Endodermal cell (in vitro differentiated cells): ENCODE measurements at regions not wholly inside any gene's neighbourhood (a gene's known extent, or its start where the extent isn't known, plus 50 kb on each side); places are given as distances from the start of the nearest gene placed in this dataset.
"Not testable (repeated sequence)": the region's sequence is repeated elsewhere in the genome, so short reads cannot be mapped to it uniquely, and the experiment has no call there.

Experiments used
- DNase-seq: peaks from one replicate; pipeline ENCODE4 v3.0.0-alpha.2; 2017
- H3K27ac ChIP-seq: 2 replicates; pipeline ENCODE4 v1.5.1; 2013; ENCODE audit warnings: mild to moderate bottlenecking, low read depth, low read length, moderate library complexity
- H3K27me3 ChIP-seq: 2 replicates; pipeline ENCODE4 v1.6.1; 2013; ENCODE audit warnings: mild to moderate bottlenecking, low read length, moderate library complexity; ENCODE audit not compliant: insufficient read depth, control insufficient read depth, poor library complexity, severe bottlenecking
- H3K36me3 ChIP-seq: 2 replicates; pipeline ENCODE4 v1.7.0; 2013; ENCODE audit warnings: mild to moderate bottlenecking, low read length, moderate library complexity; ENCODE audit not compliant: control insufficient read depth, insufficient read depth
- H3K4me1 ChIP-seq: one replicate; pipeline ENCODE4 v1.7.0; 2013; ENCODE audit warnings: low read length; ENCODE audit not compliant: control insufficient read depth, insufficient read depth
- H3K4me3 ChIP-seq: 2 replicates; pipeline ENCODE4 v1.5.1; 2013; ENCODE audit warnings: mild to moderate bottlenecking, low read length, moderate library complexity
- H3K9ac ChIP-seq: 2 replicates; pipeline ENCODE4 v1.6.1; 2013; ENCODE audit warnings: mild to moderate bottlenecking, low read length, moderate library complexity; ENCODE audit not compliant: poor library complexity, severe bottlenecking; ENCODE audit errors: extremely low read depth
- H3K9me3 ChIP-seq: 2 replicates; pipeline ENCODE4 v1.6.1; 2013; ENCODE audit warnings: mild to moderate bottlenecking, low read length, moderate library complexity; ENCODE audit not compliant: control insufficient read depth
- H3K27ac Mint-ChIP-seq: 2 replicates; pipeline ENCODE4 v1.8.0; 2020; ENCODE audit warnings: mixed read lengths
- H3K27me3 Mint-ChIP-seq: 2 replicates; pipeline ENCODE4 v1.8.0; 2021; ENCODE audit warnings: mild to moderate bottlenecking, mixed read lengths; ENCODE audit not compliant: insufficient read depth
- H3K36me3 Mint-ChIP-seq: 2 replicates; pipeline ENCODE4 v1.8.0; 2020; ENCODE audit warnings: low read depth, mixed read lengths
- H3K4me1 Mint-ChIP-seq: 2 replicates; pipeline ENCODE4 v1.8.0; 2020; ENCODE audit warnings: mixed read lengths
- H3K4me3 Mint-ChIP-seq: 2 replicates; pipeline ENCODE4 v1.8.0; 2020; ENCODE audit warnings: mild to moderate bottlenecking, moderate library complexity, mixed read lengths
- H3K9me3 Mint-ChIP-seq: 2 replicates; pipeline ENCODE4 v1.8.0; 2020; ENCODE audit warnings: mild to moderate bottlenecking, mixed read lengths
- CTCF ChIP-seq: fragments of 200-600 bp; sonication (generic); conservative IDR thresholded peaks from 2 replicates; pipeline ENCODE4 v1.5.0; 2021; ENCODE audit warnings: antibody characterized with exemption, mild to moderate bottlenecking
- WGBS, 2 experiments: methylation state at CpG; one replicate each; pipeline versions ENCODE4 v1.1.5 to v1.1.7; 2013; ENCODE audit warnings: missing lambda C conversion rate in 2 of 2, mixed read lengths in 1 of 2; ENCODE audit not compliant: insufficient coverage in 1 of 2, insufficient read length in 1 of 2; 5-methylcytosine and 5-hydroxymethylcytosine counted together

- H3K27me3 Mint-ChIP-seq: no peaks in the 10 kb centered on the region
- H3K4me1 ChIP-seq: no peaks in the 10 kb centered on the region
- no peaks in the 10 kb centered on the region for H3K36me3 Mint-ChIP-seq
- DNase-seq: no peak
- H3K9me3 Mint-ChIP-seq: peaks cover 4% of the 10 kb centered on the region
- H3K4me1 Mint-ChIP-seq: peaks cover 3% of the 10 kb centered on the region
- H3K4me3 ChIP-seq: no peak overlapping the region
- no peak overlapping the region for H3K4me3 Mint-ChIP-seq
- TF ChIP-seq CTCF: no peak
- no peak overlapping the region for H3K27ac ChIP-seq
- H3K27me3 ChIP-seq: no peaks in the 10 kb centered on the region
- 95 to 100% methylated on average over 1 to 2 of the region's 4 CpGs for WGBS, 2 experiments
- no peak overlapping the region for H3K9ac ChIP-seq
- H3K27ac Mint-ChIP-seq: no peak overlapping the region
- no peaks in the 10 kb centered on the region for H3K36me3 ChIP-seq
- peaks cover 11% of the 10 kb centered on the region for H3K9me3 ChIP-seq
Measured at GRCh38 chr16:26457882-26458281, 608.8 kb upstream of the C16orf82 start.

DNA sequence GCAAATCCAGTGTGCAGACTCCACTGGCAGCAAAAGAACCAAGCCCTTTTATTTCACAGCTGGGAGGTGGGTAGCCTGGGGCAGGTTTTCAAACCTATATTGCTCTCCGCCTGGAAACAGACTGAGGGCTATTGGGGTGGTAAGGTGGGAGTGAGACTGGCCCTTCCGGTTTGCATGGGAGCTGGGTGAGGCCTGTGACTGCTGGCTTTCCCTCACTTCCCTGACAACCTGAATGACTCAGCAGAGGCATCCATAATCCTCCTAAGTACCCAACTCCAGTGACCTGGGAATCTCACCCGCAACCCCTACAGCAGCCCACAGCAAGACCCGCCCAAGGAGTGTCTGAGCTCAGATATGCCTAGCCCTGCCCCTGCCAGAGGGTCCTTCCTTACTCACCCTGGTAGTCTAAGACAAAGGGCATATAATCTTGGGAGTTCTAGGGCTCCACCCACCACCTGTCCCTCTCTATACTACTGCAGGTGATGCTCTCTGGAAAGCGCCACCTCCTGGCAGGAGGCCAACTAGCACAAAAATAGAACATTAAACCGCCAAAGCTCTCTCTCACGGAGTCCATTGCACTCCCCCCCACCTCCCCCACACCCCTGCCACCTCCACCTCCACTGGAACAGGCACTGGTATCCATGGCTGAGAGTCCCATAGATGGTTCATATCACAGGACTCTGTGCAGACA is 602.0 kb upstream of the C16orf82 start:
- DNase-seq: peak; percentile 65
- Histone ChIP-seq H3K9me3 (no peaks in the 10 kb centered on the region), H3K4me1 (no peaks in the 10 kb centered on the region), H3K36me3 (no peaks in the 10 kb centered on the region), H3K27me3 (no peaks in the 10 kb centered on the region), H3K4me3 (no peak overlapping the region), H3K9ac (no peak overlapping the region), H3K27ac (no peak overlapping the region)
- Mint-ChIP-seq H3K27me3 (peaks cover 2% of the 10 kb centered on the region), H3K9me3 (peaks cover 38% of the 10 kb centered on the region), H3K4me3 (no peak overlapping the region), H3K4me1 (no peaks in the 10 kb centered on the region), H3K27ac (no peak overlapping the region), H3K36me3 (no peaks in the 10 kb centered on the region)
- TF ChIP-seq CTCF: peak; percentile 41
- WGBS, 2 experiments: 89 to 91% methylated on average over 3 to 6 of the region's 7 CpGs

GRCh38 chr16:26474405-26474804 is 592.3 kb upstream of the C16orf82 start:
- not testable (repeated sequence) for H3K27me3 ChIP-seq, H3K9ac ChIP-seq, DNase-seq, H3K4me3 ChIP-seq, H3K36me3 Mint-ChIP-seq, H3K36me3 ChIP-seq, H3K4me1 ChIP-seq, H3K27ac Mint-ChIP-seq, H3K27ac ChIP-seq, H3K4me1 Mint-ChIP-seq, H3K27me3 Mint-ChIP-seq, H3K4me3 Mint-ChIP-seq
- peaks cover 25% of the 10 kb centered on the region for H3K9me3 ChIP-seq
- H3K9me3 Mint-ChIP-seq: peaks cover 46% of the 10 kb centered on the region
- 91 to 95% methylated on average over 9 to 10 of the region's 10 CpGs for WGBS, 2 experiments

- peaks cover 6% of the 10 kb centered on the region for H3K4me1 Mint-ChIP-seq
- no peak overlapping the region for H3K9ac ChIP-seq
- no peak overlapping the region for H3K27ac Mint-ChIP-seq
- H3K4me1 ChIP-seq: no peaks in the 10 kb centered on the region
- H3K4me3 Mint-ChIP-seq: no peak overlapping the region
- peaks cover 3% of the 10 kb centered on the region for H3K36me3 Mint-ChIP-seq
- TF ChIP-seq CTCF: no peak
- WGBS, 2 experiments: 50 to 83% methylated on average over 1 to 2 of the region's 2 CpGs
- peaks cover 30% of the 10 kb centered on the region for H3K9me3 ChIP-seq
- no peaks in the 10 kb centered on the region for H3K36me3 ChIP-seq
- no peak overlapping the region for H3K27ac ChIP-seq
- H3K9me3 Mint-ChIP-seq: peaks cover 48% of the 10 kb centered on the region
- no peak for DNase-seq
- no peaks in the 10 kb centered on the region for H3K27me3 Mint-ChIP-seq
- no peaks in the 10 kb centered on the region for H3K27me3 ChIP-seq
- no peak overlapping the region for H3K4me3 ChIP-seq
Measured at GRCh38 chr16:26475596-26475995, 591.1 kb upstream of the C16orf82 start.
